ENCODE measurements at regions not wholly inside any gene's neighbourhood (a gene's known extent, or its start where the extent isn't known, plus 50 kb on each side); places are given as distances from the start of the nearest gene placed in this dataset.

- 89% methylated on average over 2 of the region's 2 CpGs; no CpG with 5 or more reads in 1 of the 2 experiments for WGBS, 2 experiments (ENCODE audit: extremely low coverage in 1 of 2, insufficient coverage in 1 of 2, insufficient read length in 1 of 2, insufficient replicate concordance in 2 of 2, low coverage in 1 of 2, low lambda C conversion rate in 2 of 2, missing lambda C conversion rate in 1 of 2)
- no peaks in the 10 kb centered on the region for H3K27me3 ChIP-seq (replicated peaks in 1 of 4; ENCODE audit: control insufficient read depth in 3 of 4, extremely low read depth in 1 of 4, insufficient read depth in 3 of 4, low read length in 3 of 4)
- H2BK20ac ChIP-seq (ENCODE audit: low read length) = no peak overlapping the region
- H2AK5ac ChIP-seq (ENCODE audit: low read depth, low read length) = no peak overlapping the region
- no peak overlapping the region for H3K4me2 ChIP-seq (ENCODE audit: insufficient read depth in 1 of 2, low read depth in 2 of 2, low read length in 2 of 2)
- H2BK5ac ChIP-seq (ENCODE audit: low read depth, low read length) = no peak overlapping the region
- no peak overlapping the region for H3K27ac ChIP-seq (ENCODE audit: low read depth, low read length)
- H2BK120ac ChIP-seq (replicated peaks; ENCODE audit: low read depth, low read length) = no peak overlapping the region
- H3K36me3 ChIP-seq (ENCODE audit: control insufficient read depth in 2 of 4, insufficient read depth in 4 of 4, low read length in 3 of 4) = no peaks in the 10 kb centered on the region
- no peak overlapping the region for H3K4ac ChIP-seq (replicated peaks; ENCODE audit: insufficient read length, low read depth, low read length)
- ChIA-PET CTCF (ENCODE audit: partially characterized antibody) (interaction anchor here (0.7 to 1.1 kb wide), 3 partner anchors 19 to 993 kb away, joined by 3 to 5 read pairs (median 3); no protein-coding TSS in a partner anchor), POLR2A (ENCODE audit: partially characterized antibody) (no interaction called here)
- no peak overlapping the region for H3K56ac ChIP-seq (replicated peaks; ENCODE audit: insufficient read length, low read depth, low read length)
- H4K5ac ChIP-seq (ENCODE audit: insufficient read length, low read depth, low read length) = no peak overlapping the region
- no peak overlapping the region for H3K4me3 ChIP-seq (ENCODE audit: extremely low read depth in 1 of 4, insufficient read depth in 2 of 4, low read depth in 3 of 4, low read length in 4 of 4)
- H3K9me3 ChIP-seq (ENCODE audit: insufficient read depth in 2 of 2, low read depth in 1 of 2, low read length in 1 of 2) = no peaks in the 10 kb centered on the region
- TF ChIP-seq RNF2 (IDR thresholded peaks at IDR 0.05; ENCODE audit: borderline replicate concordance, low read depth, low read length, missing control alignments, poor library complexity, severe bottlenecking) (no peak), RBBP5 (IDR thresholded peaks at IDR 0.05; ENCODE audit: borderline replicate concordance, low read depth, low read length) (no peak), POLR2AphosphoS5 (IDR thresholded peaks at IDR 0.05; ENCODE audit: low read depth, low read length) (no peak), KDM1A (IDR thresholded peaks at IDR 0.05; ENCODE audit: borderline replicate concordance, low read length) (no peak), TEAD4 (IDR thresholded peaks at IDR 0.05; ENCODE audit: low read depth, low read length) (no peak), ZNF274 (IDR thresholded peaks at IDR 0.05; ENCODE audit: borderline replicate concordance, extremely low read depth, low read length) (no peak), TBP (IDR thresholded peaks at IDR 0.05; ENCODE audit: low read depth, low read length) (no peak)
- DNase-seq (ENCODE audit: low read depth in 1 of 2, low spot score in 2 of 2) (no peak), FAIRE-seq (no peak)
- H2BK12ac ChIP-seq (ENCODE audit: low read depth, low read length) = no peak overlapping the region
- no peaks in the 10 kb centered on the region for H3K79me2 ChIP-seq (ENCODE audit: control insufficient read depth in 1 of 2, insufficient read depth in 2 of 2, low read length in 2 of 2)
- no peak overlapping the region for H2AFZ ChIP-seq (ENCODE audit: low read length)
- H4K91ac ChIP-seq (replicated peaks; ENCODE audit: insufficient read length, low read length) = no peak overlapping the region
- H4K8ac ChIP-seq (ENCODE audit: extremely low read depth, insufficient read depth, low read length) = no peak overlapping the region
- no peak overlapping the region for H3K14ac ChIP-seq (ENCODE audit: insufficient read length)
- H3K18ac ChIP-seq (ENCODE audit: extremely low read depth, low read length) = no peak overlapping the region
- no peaks in the 10 kb centered on the region for H3K23me2 ChIP-seq (ENCODE audit: low read depth, low read length)
- H3K4me1 ChIP-seq (replicated peaks in 1 of 4; ENCODE audit: control insufficient read depth in 3 of 4, insufficient read depth in 4 of 4, low read length in 3 of 4) = peaks cover 0 to 2% (median 0%) of the 10 kb centered on the region in 4 experiments; a peak in 1 of 7 replicates
- no peak overlapping the region for H2BK15ac ChIP-seq (ENCODE audit: low read length)
- H4K20me1 ChIP-seq (replicated peaks in 1 of 2; ENCODE audit: control insufficient read depth in 1 of 2, insufficient read depth in 2 of 2, low read length in 2 of 2) = no peaks in the 10 kb centered on the region
- no peak overlapping the region for H3K9ac ChIP-seq (replicated peaks in 1 of 4; ENCODE audit: extremely low read depth in 1 of 4, low read depth in 3 of 4, low read length in 3 of 4)
- no peak overlapping the region for H3K23ac ChIP-seq (ENCODE audit: insufficient read length)
- H3K79me1 ChIP-seq (ENCODE audit: low read depth, low read length) = no peaks in the 10 kb centered on the region
These were observed 484.4 kb upstream of the SPRED2 start for GRCh38 chr2:65916785-65917295.
